ENCODE measurements at regions not wholly inside any gene's neighbourhood (a gene's known extent, or its start where the extent isn't known, plus 50 kb on each side); places are given as distances from the start of the nearest gene placed in this dataset.

DNA sequence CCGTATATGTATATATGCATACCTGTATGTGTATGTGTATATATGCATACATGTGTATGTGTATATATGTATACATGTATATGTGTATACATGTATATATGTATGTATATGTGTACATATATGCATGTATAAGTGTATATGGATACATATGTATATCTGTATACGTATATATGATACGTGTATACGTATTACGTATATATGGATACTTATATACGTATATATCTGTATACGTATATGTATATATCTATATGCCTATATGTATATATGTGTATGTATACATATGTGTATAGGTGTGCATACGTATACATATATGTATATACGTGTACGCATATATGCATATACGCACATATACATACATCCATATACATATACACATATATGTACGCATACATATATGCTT, 681.6 kb upstream of the ANO3 start:
- Histone ChIP-seq H3K27me3 (ENCODE audit: control insufficient read depth, insufficient read depth, low read length) (no peaks in the 10 kb centered on the region), H3K9me3 (ENCODE audit: control insufficient read depth, insufficient read depth, low read depth, low read length) (no peaks in the 10 kb centered on the region), H3K4me3 (replicated peaks in 1 of 4; ENCODE audit: control extremely low read depth in 1 of 4, insufficient read depth in 1 of 4, low read depth in 3 of 4, low read length in 4 of 4) (no peak overlapping the region), H3K79me2 (ENCODE audit: control insufficient read depth, insufficient read depth, low read length) (no peaks in the 10 kb centered on the region), H3K4me2 (ENCODE audit: extremely low read depth, insufficient read depth, low read length) (no peak overlapping the region), H3K36me3 (ENCODE audit: control insufficient read depth, insufficient read depth, low read length) (no peaks in the 10 kb centered on the region), H3K4me1 (ENCODE audit: control insufficient read depth, extremely low read depth, insufficient read depth, low read length) (no peaks in the 10 kb centered on the region), H3K27ac (ENCODE audit: insufficient read depth, low read length) (no peak overlapping the region), H4K20me1 (ENCODE audit: control insufficient read depth, extremely low read depth, insufficient read depth, low read length) (no peaks in the 10 kb centered on the region), H3K9ac (ENCODE audit: insufficient read depth, low read length) (no peak overlapping the region), H2AFZ (ENCODE audit: low read length) (no peak overlapping the region)
- DNase-seq (ENCODE audit: low read depth in 2 of 2): no peak
- TF ChIP-seq EZH2 (IDR thresholded peaks at IDR 0.05; ENCODE audit: low read length, missing control alignments): no peak
- TF ChIP-seq, protein P1, sequence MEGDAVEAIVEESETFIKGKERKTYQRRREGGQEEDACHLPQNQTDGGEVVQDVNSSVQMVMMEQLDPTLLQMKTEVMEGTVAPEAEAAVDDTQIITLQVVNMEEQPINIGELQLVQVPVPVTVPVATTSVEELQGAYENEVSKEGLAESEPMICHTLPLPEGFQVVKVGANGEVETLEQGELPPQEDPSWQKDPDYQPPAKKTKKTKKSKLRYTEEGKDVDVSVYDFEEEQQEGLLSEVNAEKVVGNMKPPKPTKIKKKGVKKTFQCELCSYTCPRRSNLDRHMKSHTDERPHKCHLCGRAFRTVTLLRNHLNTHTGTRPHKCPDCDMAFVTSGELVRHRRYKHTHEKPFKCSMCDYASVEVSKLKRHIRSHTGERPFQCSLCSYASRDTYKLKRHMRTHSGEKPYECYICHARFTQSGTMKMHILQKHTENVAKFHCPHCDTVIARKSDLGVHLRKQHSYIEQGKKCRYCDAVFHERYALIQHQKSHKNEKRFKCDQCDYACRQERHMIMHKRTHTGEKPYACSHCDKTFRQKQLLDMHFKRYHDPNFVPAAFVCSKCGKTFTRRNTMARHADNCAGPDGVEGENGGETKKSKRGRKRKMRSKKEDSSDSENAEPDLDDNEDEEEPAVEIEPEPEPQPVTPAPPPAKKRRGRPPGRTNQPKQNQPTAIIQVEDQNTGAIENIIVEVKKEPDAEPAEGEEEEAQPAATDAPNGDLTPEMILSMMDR (conservative IDR thresholded peaks at IDR 0.05 in 1 of 2, IDR thresholded peaks at IDR 0.05 in 1 of 2; ENCODE audit: low read depth in 1 of 2, low read length in 2 of 2): no peak

DNA sequence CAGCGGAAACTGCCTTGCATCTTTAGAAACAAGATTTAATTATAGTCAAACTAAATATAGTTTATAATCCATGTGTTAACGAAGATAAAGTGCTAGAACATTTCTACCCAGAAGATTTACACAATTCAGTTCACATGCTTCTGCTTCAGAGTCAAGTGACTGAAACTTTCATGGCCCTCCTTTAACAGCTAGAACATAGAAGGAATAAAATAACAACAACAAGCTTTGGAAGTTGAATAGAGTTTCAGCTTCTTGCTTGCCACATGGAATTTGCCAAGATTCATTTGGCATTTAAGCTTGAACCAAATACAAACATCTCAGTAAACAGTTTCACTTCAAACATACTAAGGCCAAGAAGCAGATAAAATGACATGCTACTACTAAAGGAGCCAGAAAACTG, 676.3 kb upstream of the ANO3 start:
- Histone ChIP-seq H3K36me3 (ENCODE audit: control insufficient read depth, insufficient read depth, low read length) (no peaks in the 10 kb centered on the region), H3K27me3 (ENCODE audit: control insufficient read depth, insufficient read depth, low read length) (no peaks in the 10 kb centered on the region), H3K79me2 (ENCODE audit: control insufficient read depth, insufficient read depth, low read length) (no peaks in the 10 kb centered on the region), H3K9ac (ENCODE audit: insufficient read depth, low read length) (no peak overlapping the region), H3K4me3 (replicated peaks in 1 of 4; ENCODE audit: control extremely low read depth in 1 of 4, insufficient read depth in 1 of 4, low read depth in 3 of 4, low read length in 4 of 4) (no peak overlapping the region), H3K9me3 (ENCODE audit: control insufficient read depth, insufficient read depth, low read depth, low read length) (no peaks in the 10 kb centered on the region), H3K27ac (ENCODE audit: insufficient read depth, low read length) (no peak overlapping the region), H3K4me2 (ENCODE audit: extremely low read depth, insufficient read depth, low read length) (no peak overlapping the region), H3K4me1 (ENCODE audit: control insufficient read depth, extremely low read depth, insufficient read depth, low read length) (no peaks in the 10 kb centered on the region), H2AFZ (ENCODE audit: low read length) (no peak overlapping the region), H4K20me1 (ENCODE audit: control insufficient read depth, extremely low read depth, insufficient read depth, low read length) (no peaks in the 10 kb centered on the region)
- no peak for TF ChIP-seq EZH2 (IDR thresholded peaks at IDR 0.05; ENCODE audit: low read length, missing control alignments)
- TF ChIP-seq, protein P1 (conservative IDR thresholded peaks at IDR 0.05 in 1 of 2, IDR thresholded peaks at IDR 0.05 in 1 of 2; ENCODE audit: low read depth in 1 of 2, low read length in 2 of 2): no peak
- no peak for DNase-seq (ENCODE audit: low read depth in 2 of 2)

DNA sequence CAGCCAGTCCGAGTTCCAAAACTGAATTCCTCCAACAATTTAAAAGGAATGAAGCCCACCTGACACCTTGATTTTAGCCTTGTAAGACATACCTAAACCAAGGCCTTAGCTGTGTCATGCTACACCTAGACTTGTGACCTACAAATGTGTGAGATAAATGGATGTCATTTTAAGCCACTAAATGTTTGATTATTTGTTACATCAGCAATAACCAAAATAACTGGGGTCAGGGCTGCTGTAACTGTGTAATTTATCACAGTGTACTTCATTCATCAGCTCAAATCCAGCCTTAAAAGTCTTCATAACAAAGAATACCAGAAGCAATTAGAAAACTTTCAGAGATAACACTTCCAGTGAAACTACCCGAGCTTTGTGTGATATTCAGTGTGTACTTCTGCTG, 673.0 kb upstream of the ANO3 start:
- TF ChIP-seq, protein P1 (conservative IDR thresholded peaks at IDR 0.05 in 1 of 2, IDR thresholded peaks at IDR 0.05 in 1 of 2; ENCODE audit: low read depth in 1 of 2, low read length in 2 of 2): no peak
- no peak for TF ChIP-seq EZH2 (IDR thresholded peaks at IDR 0.05; ENCODE audit: low read length, missing control alignments)
- no peak for DNase-seq (ENCODE audit: low read depth in 2 of 2)
- Histone ChIP-seq H3K9ac (ENCODE audit: insufficient read depth, low read length) (no peak overlapping the region), H3K4me3 (replicated peaks in 1 of 4; ENCODE audit: control extremely low read depth in 1 of 4, insufficient read depth in 1 of 4, low read depth in 3 of 4, low read length in 4 of 4) (no peak overlapping the region), H3K27ac (ENCODE audit: insufficient read depth, low read length) (no peak overlapping the region), H3K9me3 (ENCODE audit: control insufficient read depth, insufficient read depth, low read depth, low read length) (no peaks in the 10 kb centered on the region), H3K27me3 (ENCODE audit: control insufficient read depth, insufficient read depth, low read length) (no peaks in the 10 kb centered on the region), H3K36me3 (ENCODE audit: control insufficient read depth, insufficient read depth, low read length) (no peaks in the 10 kb centered on the region), H3K4me1 (ENCODE audit: control insufficient read depth, extremely low read depth, insufficient read depth, low read length) (no peaks in the 10 kb centered on the region), H2AFZ (ENCODE audit: low read length) (no peak overlapping the region), H3K79me2 (ENCODE audit: control insufficient read depth, insufficient read depth, low read length) (no peaks in the 10 kb centered on the region), H3K4me2 (ENCODE audit: extremely low read depth, insufficient read depth, low read length) (no peak overlapping the region), H4K20me1 (ENCODE audit: control insufficient read depth, extremely low read depth, insufficient read depth, low read length) (no peaks in the 10 kb centered on the region)

All from fibroblast of lung (primary cell).